GM12878 (cell line): ENCODE measurements at regions not wholly inside any gene's neighbourhood (a gene's known extent, or its start where the extent isn't known, plus 50 kb on each side); places are given as distances from the start of the nearest gene placed in this dataset.

ENCODE experiments used
- ATAC-seq: fragments of 200-7000 bp; cut with Tn5 transposase; 3 replicates; pipeline ENCODE4 v1.9.1; 2020; ENCODE audit warnings: mild to moderate bottlenecking, moderate library complexity
- BruUV-seq: library from RNA; stranded (reverse); fragments of 400-500 nt; replicated peaks from 2 replicates; lab custom pipeline; 2021; lab: Mats Ljungman, UMichigan
- CTCF ChIA-PET: fragments of 300-600 bp; sonication (Branson Sonifier 250); formaldehyde crosslinking; extraction: SDS; loops from one replicate; lab custom pipeline; 2021; ENCODE audit warnings: inconsistent platforms; lab: Yijun Ruan, JAX
- POLR2A ChIA-PET: fragments of 350-600 bp; formaldehyde crosslinking; extraction: SDS; loops from one replicate; lab custom pipeline; 2021; ENCODE audit warnings: inconsistent platforms; lab: Charles Lee
- RAD21 ChIA-PET: fragments of 300-600 bp; sonication (Branson Sonifier 250); formaldehyde crosslinking; loops from one replicate; lab custom pipeline; 2023; ENCODE audit warnings: antibody characterized with exemption; ENCODE audit not compliant: unreplicated experiment; lab: Charles Lee
- SMC1A ChIA-PET: fragments of 300-600 bp; sonication (Branson Sonifier 250); formaldehyde crosslinking; loops from one replicate; lab custom pipeline; 2023; ENCODE audit not compliant: unreplicated experiment, uncharacterized antibody; lab: Charles Lee
- DNase-seq: peaks from one replicate; pipeline ENCODE4 v3.0.0-alpha.2; 2011; ENCODE audit warnings: low read depth, low spot score
- FAIRE-seq: peaks from 3 replicates; lab custom pipeline; 2011; peaks lifted over from hg19 to GRCh38; lab: Jason Lieb, UNC
- H2AFZ ChIP-seq: 2 replicates; pipeline ENCODE4 v1.6.0; 2011; ENCODE audit warnings: low read depth, low read length, control low read depth; ENCODE audit not compliant: control insufficient read depth
- H3K27ac ChIP-seq: 2 replicates; pipeline ENCODE4 v1.5.1; 2011; ENCODE audit warnings: control low read depth; ENCODE audit not compliant: control insufficient read depth, insufficient read depth
- H3K27me3 ChIP-seq, 2 experiments: replicated peaks in 1 of 2; 2 replicates each; pipeline versions ENCODE4 v1.6.0 to v1.6.1; 2011; ENCODE audit warnings: low read length in 1 of 2; ENCODE audit not compliant: control insufficient read depth in 2 of 2, insufficient read depth in 2 of 2
- H3K36me3 ChIP-seq, 2 experiments: 2 replicates each; pipeline ENCODE4 v1.5.1; 2011; ENCODE audit warnings: low read length in 1 of 2; ENCODE audit not compliant: control insufficient read depth in 2 of 2, insufficient read depth in 2 of 2
- H3K4me1 ChIP-seq: 2 replicates; pipeline ENCODE4 v1.6.1; 2011; ENCODE audit warnings: mild to moderate bottlenecking, low read length, moderate library complexity, mixed read lengths; ENCODE audit not compliant: control insufficient read depth, insufficient read depth
- H3K4me2 ChIP-seq: 2 replicates; pipeline ENCODE4 v1.6.0; 2011; ENCODE audit warnings: control low read depth; ENCODE audit not compliant: control insufficient read depth, insufficient read depth
- H3K4me3 ChIP-seq: fragments of 200-600 bp; sonication (generic); 2 replicates; pipeline ENCODE4 v1.5.1; 2016
- H3K79me2 ChIP-seq: 2 replicates; pipeline ENCODE4 v1.6.0; 2011; ENCODE audit warnings: low read length; ENCODE audit not compliant: control insufficient read depth, insufficient read depth
- H3K9ac ChIP-seq: 2 replicates; pipeline ENCODE4 v1.8.0; 2011; ENCODE audit warnings: low read length, control low read depth, mixed read lengths; ENCODE audit not compliant: control insufficient read depth, insufficient read depth
- H3K9me3 ChIP-seq: replicated peaks from 3 replicates; pipeline ENCODE4 v1.5.1; 2011; ENCODE audit warnings: mild to moderate bottlenecking, low read length; ENCODE audit not compliant: control insufficient read depth, insufficient read depth
- H4K20me1 ChIP-seq: 2 replicates; pipeline ENCODE4 v1.6.0; 2011; ENCODE audit not compliant: control insufficient read depth, insufficient read depth
- ATF3 ChIP-seq: IDR thresholded peaks from 2 replicates; pipeline ENCODE4 v1.6.1; 2011; ENCODE audit warnings: low read depth, mild to moderate bottlenecking, low read length, moderate library complexity, borderline replicate concordance; ENCODE audit errors: extremely low read depth
- CBFB ChIP-seq: IDR thresholded peaks from 2 replicates; pipeline ENCODE4 v1.6.1; 2016; ENCODE audit warnings: antibody characterized with exemption, low read depth
- E2F4 ChIP-seq: IDR thresholded peaks from 2 replicates; pipeline ENCODE4 v1.6.1; 2012; ENCODE audit warnings: low read depth, low read length, improper control_type of control experiment
- E2F8 ChIP-seq: fragments of 450-650 bp; IDR thresholded peaks from 2 replicates; pipeline ENCODE4 v1.6.1; 2018; ENCODE audit warnings: mild to moderate bottlenecking, low read depth, moderate library complexity; ENCODE audit not compliant: partially characterized antibody
- HCFC1 ChIP-seq: fragments of 150-350 bp; IDR thresholded peaks from 2 replicates; pipeline ENCODE4 v1.6.1; 2014; ENCODE audit warnings: low read length
- HDAC6 ChIP-seq: fragments of 200-600 bp; sonication (generic); IDR thresholded peaks from one replicate; pipeline ENCODE4 v1.8.0; 2017; ENCODE audit warnings: antibody characterized with exemption; ENCODE audit not compliant: unreplicated experiment
- KDM1A ChIP-seq: fragments of 200-600 bp; sonication (generic); IDR thresholded peaks from 2 replicates; pipeline ENCODE4 v1.6.1; 2016; ENCODE audit warnings: borderline replicate concordance
- MEF2A ChIP-seq: IDR thresholded peaks from 2 replicates; pipeline ENCODE4 v1.6.1; 2011; ENCODE audit warnings: low read depth, mild to moderate bottlenecking, low read length, moderate library complexity; ENCODE audit not compliant: insufficient read depth
- MTA3 ChIP-seq: IDR thresholded peaks from 2 replicates; pipeline ENCODE4 v1.6.1; 2012; ENCODE audit warnings: low read length, inconsistent platforms, borderline replicate concordance
- MYC ChIP-seq: IDR thresholded peaks from 2 replicates; pipeline ENCODE4 v1.6.1; 2011; ENCODE audit warnings: mild to moderate bottlenecking, low read length, moderate library complexity, inconsistent platforms; ENCODE audit not compliant: insufficient read depth, insufficient replicate concordance, insufficient read length, severe bottlenecking
- RUNX3 ChIP-seq: IDR thresholded peaks from 2 replicates; pipeline ENCODE4 v1.6.1; 2012; ENCODE audit warnings: low read length, inconsistent platforms
- SMAD5 ChIP-seq: IDR thresholded peaks from 2 replicates; pipeline ENCODE4 v1.6.1; 2016; ENCODE audit warnings: antibody characterized with exemption, low read depth
- STAT1 ChIP-seq: fragments of 450-650 bp; conservative IDR thresholded peaks from 2 replicates; pipeline ENCODE4 v1.6.1; 2014; ENCODE audit warnings: antibody characterized with exemption, mild to moderate bottlenecking
- ZNF274 ChIP-seq: IDR thresholded peaks from one replicate; pipeline ENCODE4 v1.8.0; 2011; ENCODE audit not compliant: insufficient read length, insufficient read depth
- WGBS: methylation state at CpG from one replicate; pipeline ENCODE4 v1.1.6; 2016; ENCODE audit warnings: low lambda C conversion rate; ENCODE audit not compliant: insufficient replicate concordance, insufficient coverage; ENCODE audit errors: missing lambda C conversion rate; 5-methylcytosine and 5-hydroxymethylcytosine counted together
- in situ Hi-C: fragments of 300-500 bp; cut with MboI; formaldehyde crosslinking; loops from 9 replicates; pipeline ENCODE4 v1.14.3; 2018; ENCODE audit warnings: mixed read lengths
- intact Hi-C: fragments of 100-400 bp; cut with micrococcal nuclease; formaldehyde crosslinking; loops from one replicate; pipeline ENCODE4 v1.14.2; 2022; ENCODE audit not compliant: unreplicated experiment

- FAIRE-seq (no peak), ATAC-seq (no peak), DNase-seq (no peak)
- Histone ChIP-seq H3K4me1 (no peaks in the 10 kb centered on the region), H3K9me3 (no peaks in the 10 kb centered on the region), H3K4me2 (no peak overlapping the region), H3K36me3 (no peaks in the 10 kb centered on the region), H4K20me1 (no peaks in the 10 kb centered on the region), H2AFZ (no peak overlapping the region), H3K4me3 (no peak overlapping the region), H3K9ac (no peak overlapping the region), H3K27ac (no peak overlapping the region), H3K27me3 (peaks cover 3 to 4% of the 10 kb centered on the region in 2 experiments), H3K79me2 (no peaks in the 10 kb centered on the region)
- ChIA-PET RAD21 (no interaction called here), CTCF (interaction anchor here (2.1 kb wide), 2 partner anchors 9 to 505 kb away, joined by 7 to 10 read pairs; no protein-coding TSS in a partner anchor), SMC1A (interaction anchor here (1.2 kb wide), 1 partner anchor 9 kb away, joined by 4 read pairs; no protein-coding TSS in a partner anchor), POLR2A (no interaction called here)
- in situ Hi-C loops: no loop called here
- no peak for TF ChIP-seq MYC
- TF ChIP-seq MEF2A: no peak
- TF ChIP-seq ATF3: no peak
- TF ChIP-seq STAT1: no peak
- no peak for TF ChIP-seq HCFC1
- no peak for TF ChIP-seq RUNX3
- TF ChIP-seq KDM1A: no peak
- no peak for TF ChIP-seq CBFB
- TF ChIP-seq SMAD5: no peak
- no peak for TF ChIP-seq HDAC6
- no peak for TF ChIP-seq MTA3
- TF ChIP-seq E2F4: no peak
- no peak for TF ChIP-seq ZNF274
- no peak for TF ChIP-seq E2F8
- BruUV-seq: no TSS peak
- 66% methylated on average over 3 of the region's 3 CpGs for WGBS
- intact Hi-C loops: no loop called here
Observed at GRCh38 chr2:176645494-176645893, 376.3 kb downstream of the MTX2 start.
